H1 (cell line): ENCODE measurements at regions not wholly inside any gene's neighbourhood (a gene's known extent, or its start where the extent isn't known, plus 50 kb on each side); places are given as distances from the start of the nearest gene placed in this dataset.

Source experiments
- CTCF ChIA-PET: fragments of 300-600 bp; sonication (Branson Sonifier 250); formaldehyde crosslinking; loops from one replicate; lab custom pipeline; 2021; ENCODE audit not compliant: partially characterized antibody; lab: Charles Lee
- POLR2A ChIA-PET: fragments of 300-600 bp; sonication (Branson Sonifier 250); formaldehyde crosslinking; loops from one replicate; lab custom pipeline; 2021; ENCODE audit warnings: inconsistent platforms; ENCODE audit not compliant: partially characterized antibody; lab: Charles Lee
- DNase-seq, 2 experiments: peaks; one replicate each; pipeline versions ENCODE4 v3.0.0 to v3.0.0-alpha.2; 2010 to 2022; ENCODE audit warnings: low spot score in 2 of 2, low read depth in 1 of 2, mixed read lengths in 1 of 2
- FAIRE-seq: peaks from 2 replicates; lab custom pipeline; 2011; peaks lifted over from hg19 to GRCh38; lab: Jason Lieb, UNC
- H2AFZ ChIP-seq: 2 replicates; pipeline ENCODE4 v1.8.1; 2012; ENCODE audit warnings: low read length, inconsistent platforms
- H2AK5ac ChIP-seq: 2 replicates; pipeline ENCODE4 v1.6.1; 2013; ENCODE audit warnings: low read depth, low read length
- H2BK120ac ChIP-seq: replicated peaks from 2 replicates; pipeline ENCODE3; 2013; ENCODE audit warnings: low read depth, low read length, inconsistent platforms
- H2BK12ac ChIP-seq: 2 replicates; pipeline ENCODE4 v1.6.1; 2013; ENCODE audit warnings: low read depth, low read length
- H2BK15ac ChIP-seq: 2 replicates; pipeline ENCODE4 v1.6.1; 2013; ENCODE audit warnings: low read length
- H2BK20ac ChIP-seq: 2 replicates; pipeline ENCODE4 v1.6.1; 2013; ENCODE audit warnings: low read length
- H2BK5ac ChIP-seq: 2 replicates; pipeline ENCODE4 v1.6.1; 2013; ENCODE audit warnings: low read depth, low read length
- H3K14ac ChIP-seq: 2 replicates; pipeline ENCODE4 v1.6.1; 2013; ENCODE audit warnings: inconsistent platforms; ENCODE audit not compliant: insufficient read length
- H3K18ac ChIP-seq: 2 replicates; pipeline ENCODE4 v1.6.1; 2013; ENCODE audit warnings: low read length; ENCODE audit errors: extremely low read depth
- H3K23ac ChIP-seq: 2 replicates; pipeline ENCODE4 v1.6.1; 2013; ENCODE audit warnings: inconsistent platforms; ENCODE audit not compliant: insufficient read length
- H3K23me2 ChIP-seq: 2 replicates; pipeline ENCODE4 v1.6.1; 2013; ENCODE audit warnings: low read depth, low read length
- H3K27ac ChIP-seq: 2 replicates; pipeline ENCODE4 v1.6.1; 2011; ENCODE audit warnings: low read depth, low read length, inconsistent platforms
- H3K27me3 ChIP-seq, 4 experiments: replicated peaks in 1 of 4; 1 replicate in 1 of 4; 2 replicates in 3 of 4; pipeline versions ENCODE4 v1.6.1 to v1.8.1; 2011 to 2013; ENCODE audit warnings: low read length in 3 of 4, mild to moderate bottlenecking in 3 of 4, inconsistent platforms in 2 of 4, mixed read lengths in 2 of 4, moderate library complexity in 1 of 4; ENCODE audit not compliant: control insufficient read depth in 3 of 4, insufficient read depth in 3 of 4; ENCODE audit errors: extremely low read depth in 1 of 4
- H3K36me3 ChIP-seq, 4 experiments: 2 replicates each; pipeline versions ENCODE4 v1.6.1 to v1.8.1; 2011 to 2013; ENCODE audit warnings: mild to moderate bottlenecking in 4 of 4, low read length in 3 of 4, moderate library complexity in 2 of 4, control low read depth in 1 of 4, inconsistent platforms in 1 of 4; ENCODE audit not compliant: insufficient read depth in 4 of 4, control insufficient read depth in 2 of 4
- H3K4ac ChIP-seq: replicated peaks from 2 replicates; pipeline ENCODE3; 2013; ENCODE audit warnings: low read length, low read depth, mixed read lengths, inconsistent platforms; ENCODE audit not compliant: insufficient read length
- H3K4me1 ChIP-seq, 4 experiments: replicated peaks in 1 of 4; 1 replicate in 1 of 4; 2 replicates in 3 of 4; pipeline versions ENCODE4 v1.6.1 to v1.8.1; 2011 to 2013; ENCODE audit warnings: low read length in 3 of 4, inconsistent platforms in 2 of 4, mixed read lengths in 1 of 4; ENCODE audit not compliant: insufficient read depth in 4 of 4, control insufficient read depth in 3 of 4
- H3K4me2 ChIP-seq, 2 experiments: 2 replicates each; pipeline versions ENCODE4 v1.6.1 to v1.8.1; 2011 to 2013; ENCODE audit warnings: low read depth in 2 of 2, low read length in 2 of 2, control low read depth in 1 of 2, inconsistent platforms in 1 of 2, mild to moderate bottlenecking in 1 of 2; ENCODE audit not compliant: insufficient read depth in 1 of 2
- H3K4me3 ChIP-seq, 4 experiments: fragments of 200-600, 300-600 bp in 1 of 4; sonication (generic), shearing (Covaris generic), sonication (Bioruptor Twin) in 1 of 4; 2 replicates each; pipeline versions ENCODE4 v1.5.1 to v1.8.1; 2011 to 2016; ENCODE audit warnings: low read length in 4 of 4, low read depth in 3 of 4, control low read depth in 2 of 4, inconsistent platforms in 2 of 4, mild to moderate bottlenecking in 2 of 4, mixed read lengths in 1 of 4, moderate library complexity in 1 of 4; ENCODE audit not compliant: insufficient read depth in 2 of 4; ENCODE audit errors: extremely low read depth in 1 of 4
- H3K56ac ChIP-seq: replicated peaks from 2 replicates; pipeline ENCODE3; 2013; ENCODE audit warnings: low read depth, mild to moderate bottlenecking, mixed read lengths, low read length, inconsistent platforms; ENCODE audit not compliant: insufficient read length
- H3K79me1 ChIP-seq: 2 replicates; pipeline ENCODE4 v1.6.1; 2013; ENCODE audit warnings: low read depth, low read length, control low read depth
- H3K79me2 ChIP-seq, 2 experiments: 2 replicates each; pipeline versions ENCODE4 v1.6.1 to v1.8.1; 2012 to 2013; ENCODE audit warnings: low read length in 2 of 2, mild to moderate bottlenecking in 2 of 2, inconsistent platforms in 1 of 2; ENCODE audit not compliant: insufficient read depth in 2 of 2, control insufficient read depth in 1 of 2
- H3K9ac ChIP-seq, 4 experiments: replicated peaks in 1 of 4; 1 replicate in 1 of 4; 2 replicates in 3 of 4; pipeline versions ENCODE4 v1.6.1 to v1.8.1; 2011 to 2013; ENCODE audit warnings: low read depth in 3 of 4, low read length in 3 of 4, control low read depth in 2 of 4, mild to moderate bottlenecking in 2 of 4, moderate library complexity in 2 of 4, inconsistent platforms in 1 of 4; ENCODE audit errors: extremely low read depth in 1 of 4
- H3K9me3 ChIP-seq, 2 experiments: 2 replicates each; pipeline versions ENCODE4 v1.6.1 to v1.8.1; 2012 to 2013; ENCODE audit warnings: mild to moderate bottlenecking in 2 of 2, moderate library complexity in 2 of 2, control low read depth in 1 of 2, inconsistent platforms in 1 of 2, low read depth in 1 of 2, low read length in 1 of 2, mixed read lengths in 1 of 2; ENCODE audit not compliant: insufficient read depth in 2 of 2
- H4K20me1 ChIP-seq, 2 experiments: replicated peaks in 1 of 2; 2 replicates each; pipeline versions ENCODE3 to v1.8.1; 2011 to 2013; ENCODE audit warnings: inconsistent platforms in 2 of 2, low read length in 2 of 2, mild to moderate bottlenecking in 1 of 2; ENCODE audit not compliant: insufficient read depth in 2 of 2, control insufficient read depth in 1 of 2
- H4K5ac ChIP-seq: 2 replicates; pipeline ENCODE4 v1.6.1; 2013; ENCODE audit warnings: low read length, low read depth, mixed read lengths, inconsistent platforms; ENCODE audit not compliant: insufficient read length
- H4K8ac ChIP-seq: 2 replicates; pipeline ENCODE4 v1.8.0; 2013; ENCODE audit warnings: mild to moderate bottlenecking, moderate library complexity, low read length, inconsistent platforms; ENCODE audit not compliant: insufficient read depth; ENCODE audit errors: extremely low read depth
- H4K91ac ChIP-seq: replicated peaks from 2 replicates; pipeline ENCODE3; 2013; ENCODE audit warnings: low read length, mixed read lengths, inconsistent platforms; ENCODE audit not compliant: insufficient read length
- BCL11A ChIP-seq, 2 experiments: IDR thresholded peaks; one replicate each; pipeline ENCODE4 v1.6.1; 2011; ENCODE audit warnings: low read depth in 2 of 2, low read length in 2 of 2, mild to moderate bottlenecking in 2 of 2
- CBX5 ChIP-seq: fragments of 300-800, 300-1000 bp; sonication (generic); IDR thresholded peaks from 2 replicates; pipeline ENCODE4 v1.7.1; 2016; ENCODE audit warnings: antibody characterized with exemption, low read length, low read depth
- CREB1 ChIP-seq: IDR thresholded peaks from 2 replicates; pipeline ENCODE4 v1.6.1; 2012; ENCODE audit warnings: inconsistent platforms
- E2F6 ChIP-seq: IDR thresholded peaks from 2 replicates; pipeline ENCODE4 v1.6.1; 2012; ENCODE audit warnings: inconsistent platforms
- EZH2 ChIP-seq: fragments of 200-600 bp; sonication (generic); IDR thresholded peaks from 2 replicates; pipeline ENCODE4 v1.7.1; 2012; ENCODE audit warnings: low read depth, mild to moderate bottlenecking, moderate library complexity, low read length, inconsistent platforms; ENCODE audit not compliant: severe bottlenecking
- GTF2F1 ChIP-seq: IDR thresholded peaks from 2 replicates; pipeline ENCODE4 v1.6.1; 2012; ENCODE audit warnings: low read depth, low read length, improper control_type of control experiment, borderline replicate concordance
- HDAC6 ChIP-seq: IDR thresholded peaks from one replicate; pipeline ENCODE4 v1.7.1; 2012; ENCODE audit warnings: low read depth, mild to moderate bottlenecking, inconsistent platforms, low read length, moderate library complexity
- KDM1A ChIP-seq: fragments of 200-600, 300-600 bp; sonication (generic); IDR thresholded peaks from 2 replicates; pipeline ENCODE4 v1.7.1; 2016; ENCODE audit warnings: mild to moderate bottlenecking, low read length, borderline replicate concordance
- MAFK ChIP-seq: IDR thresholded peaks from 2 replicates; pipeline ENCODE4 v1.6.1; 2012; ENCODE audit warnings: low read depth, mild to moderate bottlenecking, improper control_type of control experiment, low read length
- POLR2A ChIP-seq, 2 experiments: IDR thresholded peaks; 1 replicate in 1 of 2; 2 replicates in 1 of 2; pipeline ENCODE4 v1.6.1; 2011; ENCODE audit warnings: low read depth in 2 of 2, low read length in 2 of 2, mild to moderate bottlenecking in 2 of 2; ENCODE audit errors: control extremely low read depth in 1 of 2
- RNF2 ChIP-seq: fragments of 200-900, 300-1000 bp; sonication (generic); IDR thresholded peaks from 2 replicates; pipeline ENCODE4 v1.7.1; 2016; ENCODE audit warnings: borderline replicate concordance, low read depth, mild to moderate bottlenecking, antibody characterized with exemption, low read length; ENCODE audit not compliant: poor library complexity, severe bottlenecking; ENCODE audit errors: missing control alignments
- RXRA ChIP-seq: IDR thresholded peaks from 2 replicates; pipeline ENCODE4 v1.6.1; 2011; ENCODE audit warnings: low read depth, mild to moderate bottlenecking, low read length, moderate library complexity; ENCODE audit not compliant: insufficient read depth
- SP4 ChIP-seq: IDR thresholded peaks from 2 replicates; pipeline ENCODE4 v1.6.1; 2012; ENCODE audit warnings: low read length, inconsistent platforms
- SRF ChIP-seq: IDR thresholded peaks from 2 replicates; pipeline ENCODE4 v1.6.1; 2011; ENCODE audit warnings: mild to moderate bottlenecking, low read depth, low read length, moderate library complexity
- YY1 ChIP-seq: IDR thresholded peaks from 2 replicates; pipeline ENCODE4 v1.6.1; 2011; ENCODE audit warnings: low read depth, mild to moderate bottlenecking, low read length
- WGBS, 2 experiments: shearing (Covaris generic) in 1 of 2; methylation state at CpG; one replicate each; pipeline versions ENCODE4 v1.1.6 to v1.1.7; 2013 to 2015; ENCODE audit warnings: low lambda C conversion rate in 2 of 2, mixed read lengths in 2 of 2, inconsistent platforms in 1 of 2, low coverage in 1 of 2, missing lambda C conversion rate in 1 of 2; ENCODE audit not compliant: insufficient replicate concordance in 2 of 2, insufficient coverage in 1 of 2, insufficient read length in 1 of 2; ENCODE audit errors: extremely low coverage in 1 of 2, missing lambda C conversion rate in 1 of 2; 5-methylcytosine and 5-hydroxymethylcytosine counted together

GRCh38 chr7:4386190-4386589, 295.9 kb upstream of the FOXK1 start:
- Histone ChIP-seq H3K36me3 (no peaks in the 10 kb centered on the region), H4K91ac (no peak overlapping the region), H3K23ac (no peak overlapping the region), H3K4me1 (no peaks in the 10 kb centered on the region), H3K14ac (no peak overlapping the region), H2BK12ac (no peak overlapping the region), H3K9ac (no peak overlapping the region), H4K20me1 (no peaks in the 10 kb centered on the region), H3K79me2 (no peaks in the 10 kb centered on the region), H3K56ac (no peak overlapping the region), H3K27me3 (no peaks in the 10 kb centered on the region), H2BK120ac (no peak overlapping the region), H3K79me1 (no peaks in the 10 kb centered on the region), H3K18ac (no peak overlapping the region), H2BK20ac (no peak overlapping the region), H3K23me2 (no peaks in the 10 kb centered on the region), H3K4me3 (no peak overlapping the region), H3K4ac (no peak overlapping the region), H3K4me2 (no peak overlapping the region), H4K8ac (no peak overlapping the region), H3K9me3 (peaks cover 18 to 40% of the 10 kb centered on the region in 2 experiments; a peak in 3 of 4 replicates), H2BK5ac (no peak overlapping the region), H2AFZ (no peak overlapping the region), H2BK15ac (no peak overlapping the region), H3K27ac (no peak overlapping the region), H4K5ac (no peak overlapping the region), H2AK5ac (no peak overlapping the region)
- WGBS, 2 experiments: 81% methylated on average over 6 of the region's 6 CpGs; no CpG with 5 or more reads in 1 of the 2 experiments
- no peak for DNase-seq
- ChIA-PET CTCF (interaction anchor here (0.6 kb wide), 1 partner anchor 287 kb away, joined by 3 read pairs; no protein-coding TSS in a partner anchor), POLR2A (no interaction called here)
- FAIRE-seq: no peak
- TF ChIP-seq CBX5: no peak
- TF ChIP-seq HDAC6: no peak
- no peak for TF ChIP-seq SP4
- no peak for TF ChIP-seq YY1
- TF ChIP-seq BCL11A (IDR thresholded peaks at IDR 0.05; ENCODE audit: low read depth in 2 of 2, low read length in 2 of 2): no peak
- no peak for TF ChIP-seq POLR2A (IDR thresholded peaks at IDR 0.05; ENCODE audit: control extremely low read depth in 1 of 2, low read depth in 2 of 2, low read length in 2 of 2)
- TF ChIP-seq GTF2F1: no peak
- TF ChIP-seq EZH2: no peak
- TF ChIP-seq KDM1A: no peak
- no peak for TF ChIP-seq RNF2
- no peak for TF ChIP-seq CREB1
- no peak for TF ChIP-seq SRF
- TF ChIP-seq MAFK: no peak
- no peak for TF ChIP-seq RXRA
- TF ChIP-seq E2F6: no peak
